NCI-H187 treated with DMSO at 0.1 percent for 48 hours (cell line): ENCODE measurements at regions not wholly inside any gene's neighbourhood (a gene's known extent, or its start where the extent isn't known, plus 50 kb on each side); places are given as distances from the start of the nearest gene placed in this dataset.
A peak's percentile ranks its signal among the peaks of the same experiment; 100 is the strongest.
"Not testable (repeated sequence)": the region's sequence is repeated elsewhere in the genome, so short reads cannot be mapped to it uniquely, and the experiment has no call there.

Experiments
- DNase-seq: peaks from one replicate; lab custom pipeline; 2025; lab: John Stamatoyannopoulos, UW

DNA sequence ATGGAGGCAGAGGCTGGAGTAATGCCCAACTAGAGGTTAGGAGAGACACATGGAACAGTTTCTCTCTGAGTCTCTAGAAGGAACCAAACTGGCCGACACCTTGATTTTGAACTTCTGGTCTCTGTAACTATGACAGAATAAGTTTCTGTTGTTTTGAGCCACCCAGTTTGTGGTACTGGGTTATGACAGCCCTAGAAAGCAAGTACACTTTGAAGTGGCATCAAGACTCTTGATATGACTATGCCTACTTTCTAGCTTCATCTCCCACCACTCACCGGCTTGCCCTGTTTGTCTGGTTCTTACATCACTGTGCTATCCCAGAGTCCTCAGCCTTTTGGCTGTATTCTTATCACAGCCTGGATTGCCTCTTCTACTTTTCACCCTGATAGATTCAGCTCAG, 230.3 kb upstream of the USP24 start:
- DNase-seq = no peak

DNA sequence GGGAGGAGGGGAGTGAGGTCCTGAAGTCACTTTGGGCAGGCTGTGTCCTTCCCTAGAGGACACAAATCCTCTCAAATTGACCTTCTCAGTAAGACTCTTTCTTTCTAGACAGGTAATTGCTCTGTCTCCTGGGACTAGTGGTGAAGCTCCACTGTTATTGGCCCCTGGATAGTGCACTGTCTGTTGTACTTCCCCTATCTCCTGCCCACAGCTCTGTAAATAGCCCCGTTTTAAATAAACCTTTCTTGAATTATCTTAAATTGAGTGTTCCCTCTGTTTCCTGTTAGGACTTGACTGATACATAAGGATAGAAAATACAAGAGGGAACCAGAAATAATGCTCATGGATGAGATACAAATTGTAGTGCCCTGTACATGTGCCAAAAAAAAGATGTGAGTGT, 229.5 kb upstream of the USP24 start:
- no peak for DNase-seq

DNA sequence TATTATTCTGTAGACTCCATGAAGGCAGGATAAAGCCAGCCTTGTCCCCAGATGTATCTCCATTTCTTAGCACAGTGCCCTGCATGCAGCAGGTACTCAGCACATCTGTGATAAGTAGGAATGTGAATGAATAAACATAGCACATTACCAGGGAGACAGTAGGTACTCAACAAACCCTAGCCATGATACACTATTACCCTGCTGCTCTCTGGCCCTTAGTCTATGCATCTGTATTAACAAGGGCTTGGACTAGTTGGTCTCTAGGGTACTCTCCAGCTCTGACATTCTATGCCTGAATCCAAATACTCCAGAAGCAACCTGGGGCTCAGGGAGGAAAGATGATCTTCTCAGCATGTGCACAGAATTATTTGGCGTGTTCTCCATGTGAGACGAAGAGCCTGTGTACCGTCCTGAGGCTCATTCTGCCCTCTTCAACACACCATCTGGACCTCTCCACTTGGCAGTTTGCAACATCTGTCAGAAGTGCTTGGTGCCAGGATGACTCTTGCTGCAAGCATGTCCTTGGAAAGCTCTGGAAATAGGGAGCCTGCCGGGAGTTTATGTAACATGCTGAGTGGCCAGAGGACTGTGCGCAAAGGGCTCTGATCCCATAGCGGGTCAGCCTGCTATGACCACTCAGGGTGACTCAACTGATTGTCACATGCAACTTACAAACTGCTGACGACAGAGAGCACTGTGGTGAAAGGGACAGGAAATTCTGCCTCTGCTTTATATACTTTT, 228.2 kb upstream of the USP24 start:
- peak; percentile 55 for DNase-seq

DNA sequence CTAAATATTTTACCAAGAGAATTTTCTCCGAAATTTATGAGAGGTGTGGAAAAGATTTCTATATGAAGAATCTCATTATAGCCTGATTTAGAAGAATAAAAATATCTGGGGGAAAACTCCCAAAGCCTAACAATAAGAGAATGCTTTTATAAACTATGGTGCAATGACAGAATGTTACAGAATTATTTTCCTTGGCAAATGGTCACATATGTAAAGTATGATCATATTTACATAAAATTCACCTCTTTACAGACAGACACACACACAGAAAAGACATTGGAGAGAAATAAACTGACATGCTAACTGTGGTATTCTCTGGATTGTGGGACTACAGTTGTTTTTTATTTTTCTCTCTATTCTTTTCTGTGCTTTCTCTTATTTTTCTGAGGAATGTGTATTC, 226.3 kb upstream of the USP24 start:
- DNase-seq = no peak

DNA sequence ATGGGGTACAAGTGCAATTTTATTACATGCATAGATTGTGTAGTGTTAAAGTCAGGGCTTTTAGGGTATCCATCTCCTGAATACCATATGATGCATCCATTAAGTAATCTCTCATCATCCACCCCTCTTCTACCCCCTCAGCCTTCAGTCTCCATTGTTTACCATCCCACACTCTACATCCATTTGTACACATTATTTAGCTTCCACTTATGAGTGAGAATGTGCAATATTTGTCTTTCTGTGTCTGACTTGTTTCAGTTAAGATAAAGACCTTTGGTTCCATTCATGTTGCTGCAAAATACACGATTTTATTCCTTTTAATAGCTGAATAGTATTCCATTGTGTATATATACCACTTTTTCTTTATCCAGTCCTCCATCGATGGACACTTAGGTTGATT, 222.5 kb upstream of the USP24 start:
- DNase-seq = no peak

DNA sequence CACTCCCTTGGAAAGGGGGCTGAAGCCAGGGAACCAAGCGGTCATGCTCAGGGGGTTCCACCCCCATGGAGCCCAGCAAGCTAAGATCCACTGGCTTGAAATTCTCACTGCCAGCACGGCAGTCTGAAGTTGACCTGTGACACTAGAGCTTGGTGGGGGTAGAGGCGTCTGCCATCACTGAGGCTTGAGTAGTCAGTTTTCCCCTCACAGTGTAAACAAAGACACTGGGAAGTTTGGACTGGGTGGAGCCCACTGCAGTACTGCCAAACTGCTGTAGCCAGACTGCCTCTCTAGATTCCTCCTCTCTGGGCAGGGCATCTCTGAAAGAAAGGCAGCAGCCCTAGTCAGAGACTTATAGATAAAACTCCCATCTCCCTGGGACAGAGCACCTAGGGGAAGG, 215.6 kb upstream of the USP24 start:
- not testable (repeated sequence) for DNase-seq

DNA sequence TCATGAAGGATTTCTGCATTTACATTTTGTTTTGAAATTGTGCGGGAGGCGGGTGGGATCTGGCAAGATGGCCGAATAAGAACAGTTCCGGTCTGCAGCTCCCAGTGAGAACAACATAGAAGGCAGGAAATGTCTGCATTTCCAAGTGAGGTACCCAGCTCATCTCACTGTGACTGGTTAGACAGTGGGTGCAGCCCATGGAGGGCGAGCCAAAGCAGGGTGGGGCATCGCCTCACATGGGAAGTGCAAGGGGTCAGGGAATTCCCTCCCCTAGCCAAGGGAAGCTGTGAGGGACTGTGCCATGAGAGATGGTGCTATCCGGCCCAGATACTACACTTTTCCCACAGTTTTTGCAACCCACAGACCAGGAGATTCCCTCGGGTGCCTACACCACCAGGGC, 215.0 kb upstream of the USP24 start:
- DNase-seq = not testable (repeated sequence)

DNA sequence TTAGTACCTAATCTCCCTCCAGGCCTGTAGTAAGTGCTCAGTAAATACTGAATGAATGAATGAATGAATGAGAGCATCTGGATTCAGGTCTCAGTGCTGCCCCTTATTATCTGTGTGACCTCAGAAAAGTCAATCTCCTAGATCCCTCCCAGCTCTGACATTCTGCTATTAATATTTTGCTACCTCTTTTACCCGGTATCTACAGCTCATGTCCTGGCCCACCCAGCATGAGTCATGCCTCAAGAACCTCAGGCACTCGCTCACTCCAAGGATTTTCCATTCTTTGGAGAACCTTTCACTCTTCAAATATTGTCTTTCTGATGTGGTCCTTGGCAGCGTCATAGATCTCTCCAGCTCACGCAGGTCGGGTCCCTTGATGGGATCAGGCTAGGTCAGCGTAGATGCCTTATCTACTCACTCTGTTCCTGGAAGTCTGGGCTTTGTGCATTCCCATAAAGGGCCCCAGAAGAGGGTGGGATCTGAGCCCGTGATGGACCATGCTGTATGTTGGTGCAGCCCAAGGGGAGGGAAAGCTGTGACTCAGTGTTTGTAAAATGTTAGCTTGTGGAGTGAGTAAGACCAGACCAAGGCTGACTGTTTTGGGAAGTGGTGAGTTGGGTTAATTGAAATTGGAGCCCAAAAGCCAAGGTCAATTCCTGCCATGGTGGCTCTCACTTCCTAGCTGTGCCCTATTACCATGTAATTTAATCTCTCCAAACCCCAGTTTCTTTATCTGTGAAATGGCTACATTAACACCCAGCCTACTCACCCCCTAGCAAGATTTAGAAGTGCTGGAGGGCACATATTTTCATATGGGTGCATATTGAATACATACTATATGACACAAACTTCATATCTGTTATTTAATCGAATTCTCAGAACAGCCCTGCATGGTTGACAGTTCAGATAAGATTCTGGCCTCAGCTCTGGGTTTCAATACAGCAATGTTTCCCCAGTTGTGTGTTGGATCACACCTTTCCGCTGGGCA, 214.1 kb upstream of the USP24 start:
- DNase-seq = no peak

DNA sequence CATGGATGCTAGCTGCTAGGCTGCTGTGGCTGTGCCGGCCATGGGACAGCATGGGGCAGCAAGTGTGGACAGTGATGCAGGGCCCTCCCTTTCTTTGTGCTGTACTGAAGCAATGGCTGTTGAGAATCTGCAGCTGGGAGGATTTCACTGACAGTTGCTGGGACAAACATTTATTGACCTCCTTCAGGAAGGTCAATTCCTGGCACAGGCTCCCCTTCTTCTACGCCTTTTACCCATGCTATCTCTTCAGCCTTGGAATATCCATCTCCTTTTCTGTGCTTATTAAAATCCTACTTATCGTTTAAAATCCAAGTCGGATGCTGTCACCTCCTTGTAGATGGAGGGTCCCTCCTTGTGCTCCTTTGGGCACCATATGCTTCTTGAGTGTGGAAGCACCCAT, 213.1 kb upstream of the USP24 start:
- no peak for DNase-seq

DNA sequence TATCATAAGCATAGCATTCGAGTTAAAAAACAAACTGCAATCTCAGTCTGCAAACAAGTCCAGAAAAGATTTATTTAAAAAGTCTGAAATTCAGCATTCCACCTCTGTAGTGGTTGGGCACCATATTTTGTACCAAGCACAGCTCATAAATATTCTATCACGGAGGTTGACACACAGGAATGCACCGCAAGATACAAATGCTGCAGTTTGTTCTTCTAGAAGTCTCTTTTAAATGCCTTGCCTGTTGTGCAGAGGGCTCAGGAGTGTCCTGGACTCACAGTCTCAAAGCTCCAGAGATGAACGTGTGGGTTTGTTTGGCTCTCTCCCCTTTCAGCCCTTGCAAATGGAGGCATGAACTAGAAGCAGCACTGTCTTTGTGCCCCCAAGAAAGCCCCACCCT, 212.4 kb upstream of the USP24 start:
- DNase-seq = no peak

DNA sequence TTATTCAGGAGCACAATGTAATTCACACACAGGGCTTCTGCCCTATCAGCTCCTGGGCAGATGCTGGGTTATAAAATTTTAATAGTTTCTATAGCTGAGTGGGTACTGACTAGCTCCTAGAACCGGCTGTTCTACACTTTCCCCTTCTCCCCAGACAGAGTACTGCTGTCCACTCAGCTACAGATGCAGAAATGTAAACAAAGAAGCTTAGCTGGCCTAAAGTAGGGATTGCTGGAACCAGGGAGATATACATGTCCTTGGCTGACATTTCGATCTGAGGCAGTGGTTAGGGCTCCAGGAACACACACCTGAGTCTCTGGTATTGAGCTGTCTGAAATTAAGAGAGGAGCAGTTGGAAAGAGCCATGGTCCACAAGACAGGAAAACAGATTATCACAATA, 211.5 kb upstream of the USP24 start:
- no peak for DNase-seq

DNA sequence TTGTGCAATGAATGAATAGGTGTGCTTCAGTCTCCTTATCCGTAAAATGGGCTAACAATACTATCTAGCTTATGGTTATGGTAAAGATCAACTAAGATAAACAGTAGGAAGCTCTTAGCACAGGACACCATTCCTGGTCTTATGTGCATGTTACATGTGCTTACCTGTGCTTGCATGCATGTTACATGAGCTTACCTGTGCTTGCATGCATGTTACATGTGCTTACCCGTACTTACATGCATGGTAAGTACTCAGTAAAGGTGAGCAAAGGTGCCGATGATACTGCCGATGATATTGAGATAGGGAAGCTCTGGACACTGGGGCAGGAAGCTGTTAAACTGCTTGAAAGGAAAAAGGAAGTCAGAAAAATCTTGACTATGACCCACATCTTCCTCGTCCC, 211.0 kb upstream of the USP24 start:
- no peak for DNase-seq

DNA sequence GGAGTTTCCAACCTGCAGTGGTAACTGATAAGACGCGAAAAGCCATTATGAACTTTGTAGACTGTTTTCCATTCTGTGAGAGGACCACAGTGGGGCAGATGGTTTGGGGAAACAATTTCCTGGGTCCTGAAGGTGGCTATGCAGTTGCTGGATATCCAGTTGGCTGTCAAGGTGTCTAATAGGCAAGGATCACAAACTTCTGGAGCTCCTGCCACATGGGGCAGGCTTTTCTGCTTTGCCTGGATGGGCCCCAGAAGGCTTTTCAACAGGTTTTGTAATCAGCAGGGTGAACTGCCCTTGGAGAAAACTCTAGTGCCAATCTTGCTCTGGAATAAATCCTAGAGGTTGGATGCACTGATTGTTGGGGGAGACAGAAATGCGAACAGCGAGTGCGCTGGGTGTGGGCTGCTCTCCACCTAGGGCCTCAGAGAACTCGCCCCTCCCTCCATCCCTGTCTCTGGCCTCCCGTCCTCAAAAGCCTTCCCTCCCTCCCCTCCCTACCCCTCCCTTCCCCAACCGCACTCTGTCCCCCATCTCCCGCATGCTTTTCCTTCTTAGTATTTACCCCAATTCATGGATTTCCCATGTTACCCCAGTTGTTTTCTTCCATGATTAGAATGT, 210.3 kb upstream of the USP24 start:
- no peak for DNase-seq

DNA sequence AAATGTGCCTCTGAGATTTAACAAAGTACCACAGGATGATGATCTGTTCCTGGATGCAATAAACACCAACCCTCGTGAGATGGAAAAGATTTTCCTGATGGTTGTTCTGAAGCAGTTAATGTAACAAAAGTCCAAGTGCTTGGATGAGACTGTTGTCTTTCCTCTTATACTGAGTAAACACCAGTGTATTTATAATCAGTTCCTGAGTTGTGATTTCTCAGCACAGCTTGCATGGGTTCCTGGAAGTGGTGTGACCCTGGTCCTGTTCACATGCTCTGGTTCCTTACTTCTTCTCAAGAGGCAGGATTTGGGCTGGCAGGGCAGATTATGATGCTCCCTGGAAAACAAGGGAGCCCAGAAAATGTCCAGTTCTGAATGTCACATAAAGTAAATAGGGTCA, 208.2 kb upstream of the USP24 start:
- DNase-seq = no peak

DNA sequence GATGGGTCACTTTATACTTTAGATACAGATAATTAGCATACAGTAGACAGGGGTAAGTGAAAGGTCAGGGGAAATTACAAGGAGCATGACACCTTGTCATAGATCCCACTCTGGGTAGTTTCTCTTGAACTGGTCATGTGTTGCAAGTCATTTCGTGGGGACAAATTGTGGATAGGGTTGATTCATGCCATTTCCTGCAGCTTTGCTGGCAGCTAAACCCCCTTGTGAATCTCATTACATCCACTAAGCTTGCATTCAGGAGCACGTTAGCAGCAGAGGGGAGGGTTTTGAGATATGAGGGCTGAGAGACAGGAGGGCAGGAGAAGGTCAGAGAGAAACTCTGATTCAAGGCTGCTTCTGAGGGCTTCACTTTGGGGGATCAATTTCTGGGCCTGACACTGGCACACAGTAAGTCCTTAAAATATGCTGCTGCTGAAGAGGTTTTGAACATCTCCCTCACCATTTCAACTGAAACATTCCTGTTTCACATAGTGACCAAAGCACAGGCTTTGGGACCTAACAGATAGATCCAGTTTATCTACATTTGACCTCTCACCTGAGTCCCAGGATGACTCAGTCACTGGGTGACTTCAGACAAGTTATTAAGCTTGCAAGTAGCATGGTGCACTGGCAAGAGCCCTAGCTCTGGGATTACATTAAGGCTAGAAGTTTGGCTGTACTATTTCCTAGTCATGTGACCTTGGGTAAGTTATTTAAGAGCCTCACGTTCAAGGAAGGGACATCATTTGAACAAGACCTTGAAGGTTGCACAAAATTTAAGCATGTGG, 206.0 kb upstream of the USP24 start:
- no peak for DNase-seq

DNA sequence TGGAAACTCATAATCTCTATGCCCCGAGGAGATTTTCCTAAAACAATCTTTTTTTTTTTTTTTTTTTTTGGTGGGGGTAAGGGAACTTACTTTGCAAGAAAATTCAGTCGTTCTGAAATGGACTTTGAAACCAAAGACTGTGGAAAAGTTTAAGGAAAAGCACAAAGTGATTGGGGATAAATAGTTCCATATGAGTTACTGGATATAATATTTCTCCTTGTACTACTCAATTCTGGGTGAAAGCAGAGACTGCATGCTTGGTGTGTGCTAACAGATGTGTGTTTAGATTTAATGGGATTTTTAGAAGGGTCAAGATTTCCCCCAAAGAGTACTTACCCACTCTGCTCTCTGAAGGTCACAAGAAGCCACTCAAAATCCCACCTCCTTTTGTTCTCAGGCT, 204.9 kb upstream of the USP24 start:
- DNase-seq = no peak

DNA sequence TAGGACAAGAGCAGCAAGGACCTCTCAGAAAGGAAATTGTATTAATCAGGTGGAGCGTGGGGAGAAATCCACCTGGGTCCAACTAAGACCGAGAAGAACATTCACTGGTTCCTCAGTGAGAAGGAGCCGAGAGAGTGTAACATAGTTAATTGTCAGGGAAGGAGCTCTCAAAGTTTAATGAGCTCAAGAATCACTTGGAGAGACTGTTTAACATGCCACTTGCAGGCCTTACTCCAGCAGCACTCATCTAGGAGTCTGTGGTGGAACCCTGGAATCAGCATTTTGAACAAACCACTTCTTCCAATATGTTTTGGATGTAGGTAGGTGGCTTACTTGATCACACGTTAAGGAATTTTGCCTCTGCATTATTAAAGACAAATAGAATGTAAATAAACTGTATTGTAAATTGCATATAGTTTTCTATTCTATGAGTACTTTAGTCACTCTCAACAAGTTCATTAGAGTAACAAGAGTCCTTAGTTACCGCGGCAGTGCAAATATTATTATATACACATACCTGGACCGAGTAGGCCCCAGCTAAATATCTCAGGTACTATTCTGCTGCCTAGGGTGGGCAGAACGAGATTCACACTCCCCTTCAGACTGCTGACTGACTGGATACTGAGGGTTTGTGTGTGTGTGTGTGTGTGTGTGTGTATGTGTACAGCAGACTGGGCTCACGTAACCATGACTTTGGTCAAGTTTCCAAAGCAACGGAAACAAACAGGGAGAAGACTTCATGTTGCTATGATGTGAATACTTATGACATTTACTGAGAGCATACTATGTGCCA, 203.2 kb upstream of the USP24 start:
- DNase-seq = no peak

DNA sequence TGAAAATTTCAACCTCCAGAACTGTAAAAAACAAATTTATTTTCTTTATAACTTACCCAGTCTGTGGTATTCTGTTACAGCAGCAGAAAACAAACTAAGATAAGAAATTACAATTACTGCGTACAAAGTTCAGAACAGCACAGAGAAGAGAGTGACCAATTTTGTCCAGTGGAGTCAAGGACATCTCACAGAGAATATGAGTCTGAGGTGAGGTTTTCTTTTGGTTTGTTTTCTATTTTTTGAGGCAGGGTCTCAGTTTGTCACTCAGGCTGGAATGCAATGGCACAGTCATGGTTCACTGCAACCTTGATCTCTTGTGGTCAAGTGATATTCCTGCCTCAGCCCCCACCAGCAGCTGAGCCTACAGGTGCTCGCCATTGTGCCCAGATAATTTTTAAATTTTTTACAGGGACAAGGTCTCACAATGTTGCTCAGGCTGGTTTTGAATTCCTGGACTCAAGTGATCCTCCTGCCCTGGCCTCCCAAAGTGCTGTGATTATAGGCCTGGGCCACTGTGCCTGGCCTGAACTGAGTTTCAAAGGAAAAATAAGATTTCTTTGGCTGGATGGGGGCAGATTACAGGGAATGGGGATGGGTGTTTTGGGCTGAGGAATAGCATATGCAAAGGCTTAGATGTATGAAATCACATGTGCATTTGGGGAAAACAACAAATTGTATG, 201.1 kb upstream of the USP24 start:
- DNase-seq = no peak

DNA sequence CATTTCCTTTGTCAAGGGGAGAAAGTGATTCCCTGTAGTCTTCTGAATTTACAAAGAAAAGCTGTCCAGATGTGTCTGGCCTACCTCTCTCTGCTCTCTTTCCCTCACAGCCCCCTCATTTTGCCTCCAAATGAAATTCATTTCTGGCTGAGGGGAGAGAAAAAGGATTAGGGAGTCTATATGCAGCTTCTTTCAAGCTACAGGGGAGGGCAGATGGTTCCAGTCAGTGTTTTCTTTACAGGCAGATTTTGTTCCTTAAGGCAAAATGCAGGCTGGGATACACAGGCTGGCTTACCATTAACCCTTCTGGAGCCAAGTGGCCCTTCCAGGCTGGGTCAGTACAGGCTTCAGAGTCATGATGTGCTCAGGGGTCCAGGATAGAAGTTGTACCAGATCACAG, 198.1 kb upstream of the USP24 start:
- DNase-seq = no peak

DNA sequence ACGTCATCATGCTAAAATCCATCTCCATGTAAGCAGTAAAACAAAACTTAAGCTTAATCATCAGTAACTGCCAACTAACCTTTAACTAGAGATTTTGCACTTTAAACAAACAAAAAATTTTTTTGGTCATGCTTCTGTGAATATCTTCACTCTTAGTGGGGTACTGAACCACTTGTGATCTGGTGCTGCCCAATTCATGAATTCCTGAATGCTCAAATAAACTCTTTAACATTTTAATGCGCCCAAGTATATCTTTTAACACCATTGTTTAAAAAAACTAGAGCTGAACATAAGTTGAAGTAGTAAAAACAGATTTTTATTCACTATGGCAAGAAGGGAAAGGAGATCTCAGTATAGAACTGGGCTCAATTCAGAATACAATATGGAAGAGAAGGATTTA, 196.9 kb upstream of the USP24 start:
- DNase-seq = no peak
